Epidermal melanocyte (primary cell): ENCODE measurements at regions not wholly inside any gene's neighbourhood (a gene's known extent, or its start where the extent isn't known, plus 50 kb on each side); places are given as distances from the start of the nearest gene placed in this dataset.
"Not testable (repeated sequence)": the region's sequence is repeated elsewhere in the genome, so short reads cannot be mapped to it uniquely, and the experiment has no call there.

ENCODE experiments used
- DNase-seq: peaks from one replicate; pipeline ENCODE4 v3.0.0; 2011; ENCODE audit warnings: low spot score; ENCODE audit not compliant: insufficient read length

DNA sequence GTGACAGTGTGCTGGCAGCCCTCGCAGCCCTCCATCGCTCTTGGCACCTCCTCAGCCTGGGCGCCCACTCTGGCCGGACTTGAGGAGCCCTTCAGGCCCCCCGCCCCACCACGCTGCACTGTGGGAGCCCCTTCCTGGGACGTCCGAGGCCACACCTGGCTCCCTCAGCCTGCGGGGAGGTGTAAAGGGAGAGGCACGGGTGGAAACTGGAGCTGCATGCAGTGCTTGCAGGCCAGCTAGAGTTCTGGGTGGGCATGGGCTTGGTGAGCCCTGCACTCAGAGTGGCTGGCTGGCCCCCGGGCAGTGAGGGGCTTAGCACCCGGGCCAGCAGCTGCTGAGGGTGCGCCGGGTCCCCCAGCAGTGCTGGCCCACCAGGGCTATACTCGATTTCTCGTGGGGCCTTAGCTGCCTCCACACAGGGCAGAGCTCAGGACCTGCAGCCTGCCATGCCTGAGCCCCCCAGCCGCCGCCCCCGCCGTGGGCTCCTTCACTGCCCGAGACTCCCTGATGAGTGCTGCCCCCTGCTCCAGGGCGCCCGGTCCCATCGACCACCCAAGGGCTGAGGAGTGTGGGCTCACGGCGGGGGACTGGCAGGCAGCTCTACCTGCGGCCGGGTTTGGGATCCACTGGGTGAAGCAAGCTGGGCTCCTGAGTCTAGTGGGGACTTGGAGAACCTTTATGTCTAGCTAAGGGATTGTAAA is 1672.7 kb upstream of the PCDH7 start:
- DNase-seq = no peak

DNA sequence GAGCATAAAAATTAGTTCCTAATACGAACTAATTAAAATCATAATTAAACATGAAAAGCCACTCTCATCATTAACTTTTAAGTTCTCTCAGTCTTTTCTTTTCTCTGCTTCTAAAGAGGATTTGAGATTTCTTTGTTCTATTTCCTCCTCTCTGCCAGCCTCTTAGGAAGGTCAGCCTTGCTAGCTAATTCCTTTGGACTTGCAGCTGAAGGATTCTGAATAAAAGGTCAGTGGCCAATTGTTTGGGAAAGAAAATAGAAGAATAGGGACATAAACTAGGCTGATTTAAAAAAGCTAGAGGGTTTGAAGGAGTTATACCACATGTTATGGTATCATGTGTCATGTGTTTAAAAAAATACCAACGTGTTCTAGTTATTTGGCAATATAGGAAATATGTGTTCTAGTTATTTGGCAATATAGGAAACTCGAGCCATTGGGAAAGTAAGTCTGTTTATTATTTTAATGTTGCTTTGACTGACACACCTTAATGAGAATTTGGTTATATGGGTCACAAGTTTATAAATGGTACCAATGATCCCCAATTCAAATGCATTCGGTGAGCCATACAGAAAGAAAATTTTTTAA is 1668.7 kb upstream of the PCDH7 start:
- no peak for DNase-seq

DNA sequence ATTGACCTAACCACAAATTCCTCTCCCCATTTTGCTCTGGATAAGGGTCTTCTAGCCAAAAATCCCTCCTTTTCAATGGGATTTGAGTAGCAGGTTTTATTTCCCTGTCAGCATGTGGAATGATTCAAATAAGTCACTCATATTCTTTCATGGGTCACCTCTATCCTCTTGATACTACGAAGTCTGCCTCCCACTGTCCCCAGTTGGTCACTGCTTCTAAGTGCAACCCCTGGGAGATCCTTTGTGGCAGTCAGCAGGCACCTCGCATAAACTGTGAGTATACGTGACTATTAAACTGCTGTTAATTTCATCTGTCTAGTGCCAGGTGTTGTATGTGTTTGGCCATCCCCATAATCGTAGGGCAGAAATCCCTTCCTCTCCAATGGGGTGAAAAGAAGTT is 1667.9 kb upstream of the PCDH7 start:
- DNase-seq = no peak

GRCh38 chr4:29058531-29058930 is 1661.6 kb upstream of the PCDH7 start:
- no peak for DNase-seq

DNA sequence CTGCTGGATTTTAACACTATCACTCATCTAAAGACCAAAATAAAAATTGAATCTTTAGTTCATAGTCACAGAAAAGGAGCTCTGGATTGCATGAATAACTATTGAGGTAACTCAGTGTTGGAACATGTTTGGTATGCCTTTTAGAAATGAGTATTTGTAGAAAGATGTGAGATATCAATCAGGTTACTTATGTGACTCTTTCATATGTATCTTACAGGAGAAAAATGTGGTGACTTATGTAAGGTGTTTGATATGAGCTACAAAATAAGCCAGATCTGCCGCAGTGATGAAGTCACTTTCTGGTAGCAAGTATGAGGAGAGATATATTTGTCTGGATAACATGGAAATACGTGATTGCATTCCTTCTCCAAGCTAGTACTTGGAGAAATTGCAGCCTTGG is 1653.3 kb upstream of the PCDH7 start:
- no peak for DNase-seq

GRCh38 chr4:29073571-29073970 is 1646.6 kb upstream of the PCDH7 start:
- no peak for DNase-seq

GRCh38 chr4:29075366-29075765 is 1644.8 kb upstream of the PCDH7 start:
- no peak for DNase-seq

- no peak for DNase-seq
These were observed 1640.9 kb upstream of the PCDH7 start for GRCh38 chr4:29079260-29079659.

GRCh38 chr4:29081234-29081955 is 1638.8 kb upstream of the PCDH7 start:
- no peak for DNase-seq

DNA sequence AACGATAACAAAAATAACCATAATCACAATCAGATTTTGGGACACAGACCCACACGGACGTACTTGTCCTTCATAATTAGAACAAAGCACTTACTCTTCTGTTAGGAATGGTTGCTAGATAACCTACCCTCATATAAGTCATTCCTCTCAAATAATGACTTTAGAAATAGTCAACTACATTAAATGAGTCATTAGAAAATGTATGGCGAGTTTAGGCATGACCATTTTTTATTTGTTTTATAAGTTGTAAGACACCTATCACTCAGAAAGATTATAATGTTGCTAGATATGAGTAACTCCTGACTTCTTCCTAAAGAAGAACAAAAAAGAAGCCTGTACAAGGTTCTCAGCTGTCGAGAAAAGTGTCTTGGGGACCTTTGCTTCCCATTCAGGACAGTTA is 1637.5 kb upstream of the PCDH7 start:
- DNase-seq = no peak

DNA sequence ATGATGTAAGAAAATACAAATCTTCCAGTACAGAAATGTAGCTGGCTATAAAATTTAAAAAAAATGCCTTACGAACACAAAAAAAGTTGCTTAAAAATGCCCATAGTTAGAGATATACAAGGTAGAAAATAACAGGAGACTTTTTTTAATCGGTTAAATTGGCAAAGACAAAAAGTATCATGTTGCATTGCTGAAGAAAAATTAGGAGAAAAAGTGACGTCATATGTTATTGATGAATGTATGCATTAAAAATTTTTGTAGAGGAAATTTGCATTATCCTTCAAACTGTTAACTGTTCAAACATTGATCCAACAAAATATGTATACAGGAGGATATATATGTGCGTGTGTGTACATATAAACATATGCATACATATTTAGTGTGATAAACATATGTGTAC is 1634.4 kb upstream of the PCDH7 start:
- no peak for DNase-seq

GRCh38 chr4:29104694-29105093 is 1615.5 kb upstream of the PCDH7 start:
- no peak for DNase-seq

GRCh38 chr4:29113960-29114359 is 1606.2 kb upstream of the PCDH7 start:
- DNase-seq = no peak

- not testable (repeated sequence) for DNase-seq
These were observed 1602.9 kb upstream of the PCDH7 start for GRCh38 chr4:29117231-29117722.

DNA sequence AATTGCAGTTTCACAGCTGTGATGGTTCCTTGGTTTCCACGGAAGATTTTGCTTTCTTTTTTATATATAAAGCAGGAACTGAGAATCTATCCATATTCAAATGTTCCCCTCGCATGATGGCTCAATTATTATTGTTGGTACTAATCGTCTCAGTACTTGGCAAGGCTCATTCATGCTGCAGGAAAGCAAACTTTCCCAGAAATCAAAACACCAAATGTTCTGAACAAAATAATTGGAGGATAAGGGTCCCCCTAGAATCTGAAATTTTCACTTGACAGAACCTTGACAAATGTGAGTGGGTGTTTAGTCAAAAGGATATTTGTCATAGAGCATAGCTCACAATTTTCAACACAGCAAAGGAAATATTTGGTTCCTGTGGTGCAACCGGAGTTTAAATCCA is 1598.6 kb upstream of the PCDH7 start:
- no peak for DNase-seq

- no peak for DNase-seq
These were observed 1591.4 kb upstream of the PCDH7 start for GRCh38 chr4:29128810-29129209.

DNA sequence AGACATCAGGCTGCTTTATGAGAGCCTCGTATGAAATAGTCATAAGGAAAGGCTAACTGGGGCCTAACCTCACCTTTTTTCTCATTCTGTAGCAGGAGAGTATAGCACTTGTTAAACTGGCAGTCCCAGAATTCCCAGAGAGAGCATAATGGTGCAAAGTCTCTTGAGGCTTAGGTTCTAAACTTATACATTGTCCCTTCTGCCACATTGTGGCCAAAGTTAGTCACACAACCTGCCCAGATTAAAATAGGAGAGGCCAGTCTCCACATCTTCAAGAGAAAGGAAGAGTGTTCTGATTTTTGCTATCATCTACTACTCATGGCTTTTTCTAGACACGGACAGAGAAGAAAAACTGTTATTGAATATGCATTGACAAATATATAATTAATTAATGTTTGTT is 1588.9 kb upstream of the PCDH7 start:
- no peak for DNase-seq

DNA sequence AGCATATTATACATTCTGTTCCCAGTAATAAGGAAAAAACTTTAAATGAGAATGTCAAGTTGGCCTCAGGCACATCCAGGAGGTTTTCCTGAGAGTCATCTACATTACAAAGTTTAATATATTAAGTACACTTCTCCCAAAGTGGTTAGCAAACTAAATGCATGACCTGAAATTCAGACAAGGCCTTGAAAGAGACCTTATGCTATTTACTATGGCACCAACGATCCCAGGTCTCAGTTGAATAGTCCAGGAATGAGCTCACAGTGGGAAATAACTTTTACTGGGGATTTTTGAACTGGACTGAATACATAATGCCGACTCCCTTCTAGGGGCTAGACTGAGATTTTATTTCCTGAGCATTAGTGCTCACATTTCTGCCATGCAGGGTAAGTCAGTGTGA is 1577.5 kb upstream of the PCDH7 start:
- no peak for DNase-seq

DNA sequence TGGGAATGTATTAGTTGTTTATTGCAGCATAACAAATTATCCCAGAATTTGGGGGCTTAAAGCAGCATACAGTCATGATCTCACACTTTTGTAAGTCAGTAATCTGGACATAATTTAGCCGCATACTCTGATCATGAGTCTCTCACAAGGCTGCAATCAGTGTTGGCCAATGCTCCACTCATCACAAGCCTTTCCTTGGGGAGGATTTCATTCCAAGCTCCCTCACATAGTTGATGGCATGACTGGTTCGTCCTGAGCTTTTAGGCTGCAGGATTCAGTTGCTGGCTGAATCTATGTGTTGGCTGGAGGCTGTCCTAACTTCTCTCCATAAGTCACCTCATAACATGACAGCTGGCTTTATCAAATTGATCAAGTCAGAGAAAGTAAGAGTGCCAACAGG is 1568.6 kb upstream of the PCDH7 start:
- DNase-seq = no peak

GRCh38 chr4:29153642-29154041 is 1566.5 kb upstream of the PCDH7 start:
- DNase-seq = no peak

- no peak for DNase-seq
These were observed 1544.9 kb upstream of the PCDH7 start for GRCh38 chr4:29175291-29175690.

GRCh38 chr4:29199025-29199424 is 1521.1 kb upstream of the PCDH7 start:
- no peak for DNase-seq

- no peak for DNase-seq
These were observed 1520.7 kb upstream of the PCDH7 start for GRCh38 chr4:29199485-29199884.
